HT1080 (cell line): ENCODE measurements at regions not wholly inside any gene's neighbourhood (a gene's known extent, or its start where the extent isn't known, plus 50 kb on each side); places are given as distances from the start of the nearest gene placed in this dataset.
A peak's percentile ranks its signal among the peaks of the same experiment; 100 is the strongest.
"Not testable (repeated sequence)": the region's sequence is repeated elsewhere in the genome, so short reads cannot be mapped to it uniquely, and the experiment has no call there.

Experiments
- DNase-seq: peaks from one replicate; pipeline ENCODE4 v3.0.0-alpha.2; 2015; ENCODE audit warnings: low read depth

- peak; percentile 46 for DNase-seq
These were observed 159.6 kb upstream of the KCNH8 start for GRCh38 chr3:18988614-18989229.

GRCh38 chr3:18987862-18988447 is 160.4 kb upstream of the KCNH8 start:
- no peak for DNase-seq

- no peak for DNase-seq
These were observed 161.2 kb upstream of the KCNH8 start for GRCh38 chr3:18987070-18987469.

GRCh38 chr3:18982920-18983319 is 165.4 kb upstream of the KCNH8 start:
- DNase-seq: no peak

- DNase-seq: not testable (repeated sequence)
These were observed 172.2 kb upstream of the KCNH8 start for GRCh38 chr3:18976102-18976501.

GRCh38 chr3:18968120-18968519 is 180.2 kb upstream of the KCNH8 start:
- DNase-seq: no peak

GRCh38 chr3:18965781-18966180 is 182.5 kb upstream of the KCNH8 start:
- no peak for DNase-seq

GRCh38 chr3:18964640-18965039 is 183.7 kb upstream of the KCNH8 start:
- DNase-seq: no peak

GRCh38 chr3:18951333-18951732 is 197.0 kb upstream of the KCNH8 start:
- peak; percentile 81 for DNase-seq

GRCh38 chr3:18946524-18946923 is 201.8 kb upstream of the KCNH8 start:
- DNase-seq: peak; percentile 66

GRCh38 chr3:18937574-18937973 is 210.7 kb upstream of the KCNH8 start:
- peak; percentile 65 for DNase-seq

- peak; percentile 18 for DNase-seq
These were observed 229.2 kb upstream of the KCNH8 start for GRCh38 chr3:18919158-18919557.

- DNase-seq: no peak
These were observed 230.4 kb upstream of the KCNH8 start for GRCh38 chr3:18917923-18918322.

GRCh38 chr3:18902081-18902793 is 246.1 kb upstream of the KCNH8 start:
- DNase-seq: no peak

GRCh38 chr3:18901571-18901970 is 246.7 kb upstream of the KCNH8 start:
- DNase-seq: no peak

- peak; percentile 57 for DNase-seq
These were observed 247.3 kb upstream of the KCNH8 start for GRCh38 chr3:18900994-18901393.

GRCh38 chr3:18898911-18899310 is 249.4 kb upstream of the KCNH8 start:
- no peak for DNase-seq

- no peak for DNase-seq
These were observed 255.6 kb upstream of the KCNH8 start for GRCh38 chr3:18892756-18893155.

- DNase-seq: no peak
These were observed 256.3 kb upstream of the KCNH8 start for GRCh38 chr3:18892047-18892446.

GRCh38 chr3:18891641-18892040 is 256.7 kb upstream of the KCNH8 start:
- no peak for DNase-seq

- peak; percentile 65 for DNase-seq
These were observed 257.9 kb upstream of the KCNH8 start for GRCh38 chr3:18890449-18890848.

GRCh38 chr3:18888819-18889218 is 259.5 kb upstream of the KCNH8 start:
- no peak for DNase-seq

- no peak for DNase-seq
These were observed 259.9 kb upstream of the KCNH8 start for GRCh38 chr3:18888370-18888769.
